Right renal cortex interstitium (tissue), 3 donors: ENCODE measurements at regions not wholly inside any gene's neighbourhood (a gene's known extent, or its start where the extent isn't known, plus 50 kb on each side); places are given as distances from the start of the nearest gene placed in this dataset.

Source experiments
- DNase-seq, 3 donors: peaks; one replicate each; pipeline ENCODE4 v3.0.0-alpha.2; 2013; ENCODE audit warnings: low read depth in 3 of 3, low spot score in 2 of 3

- no peak for DNase-seq
Observed at GRCh38 chr10:44769450-44769849, 141.7 kb upstream of the TMEM72 start.

GRCh38 chr10:44771233-44771995, 139.7 kb upstream of the TMEM72 start:
- no peak for DNase-seq

GRCh38 chr10:44773565-44773964, 137.6 kb upstream of the TMEM72 start:
- DNase-seq: no peak

GRCh38 chr10:44774676-44775401, 136.3 kb upstream of the TMEM72 start:
- no peak for DNase-seq

- DNase-seq: no peak
Observed at GRCh38 chr10:44775402-44775741, 135.8 kb upstream of the TMEM72 start.

- no peak for DNase-seq
Observed at GRCh38 chr10:44776181-44776580, 135.0 kb upstream of the TMEM72 start.

- DNase-seq: no peak
Observed at GRCh38 chr10:44779511-44779910, 131.6 kb upstream of the TMEM72 start.

- no peak for DNase-seq
Observed at GRCh38 chr10:44780426-44780825, 130.7 kb upstream of the TMEM72 start.

GRCh38 chr10:44781131-44781530, 130.0 kb upstream of the TMEM72 start:
- no peak for DNase-seq

- no peak for DNase-seq
Observed at GRCh38 chr10:44786286-44786850, 124.8 kb upstream of the TMEM72 start.

GRCh38 chr10:44787480-44788075, 123.6 kb upstream of the TMEM72 start:
- DNase-seq: no peak

- DNase-seq: no peak
Observed at GRCh38 chr10:44788147-44789129, 122.7 kb upstream of the TMEM72 start.

GRCh38 chr10:44792119-44792775, 118.9 kb upstream of the TMEM72 start:
- DNase-seq: no peak

- no peak for DNase-seq
Observed at GRCh38 chr10:44799966-44800365, 111.2 kb upstream of the TMEM72 start.

GRCh38 chr10:44801383-44802327, 109.5 kb upstream of the TMEM72 start:
- DNase-seq: peak in 1 of 3 donors; percentile 50

- DNase-seq: no peak
Observed at GRCh38 chr10:44803862-44804261, 107.3 kb upstream of the TMEM72 start.

GRCh38 chr10:44804661-44805060, 106.5 kb upstream of the TMEM72 start:
- DNase-seq: no peak

- no peak for DNase-seq
Observed at GRCh38 chr10:44805466-44806210, 105.5 kb upstream of the TMEM72 start.
